GM18909 (cell line): ENCODE measurements at regions not wholly inside any gene's neighbourhood (a gene's known extent, or its start where the extent isn't known, plus 50 kb on each side); places are given as distances from the start of the nearest gene placed in this dataset.

ENCODE experiments used
- ATAC-seq: cut with Tn5 transposase; IDR thresholded peaks from one replicate; pipeline ENCODE4 v1.9.1; 2021; ENCODE audit warnings: mild to moderate bottlenecking; ENCODE audit not compliant: unreplicated experiment, poor library complexity

DNA sequence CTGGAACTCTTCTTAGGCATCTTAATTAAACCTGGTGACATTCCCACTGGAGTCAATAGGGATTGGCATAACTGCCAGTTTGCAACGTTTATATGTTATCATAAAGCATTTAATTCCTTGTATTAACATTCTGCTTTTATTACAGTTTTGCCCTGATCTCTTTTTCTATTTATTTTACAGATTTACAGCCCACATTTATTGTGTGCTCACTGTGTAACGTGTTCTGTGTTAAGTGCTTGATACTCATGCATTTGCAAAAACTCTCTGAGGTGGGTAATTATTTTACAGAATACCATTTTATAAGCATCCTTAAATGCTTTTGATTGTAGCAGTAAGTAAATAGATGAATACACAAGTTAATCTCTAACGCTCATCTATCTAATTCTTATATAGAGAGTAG, 341.5 kb upstream of the FAR2 start:
- ATAC-seq = no peak

GRCh38 chr12:28811457-28811856, 337.6 kb upstream of the FAR2 start:
- no peak for ATAC-seq

GRCh38 chr12:28814246-28814645, 334.8 kb upstream of the FAR2 start:
- ATAC-seq = no peak

DNA sequence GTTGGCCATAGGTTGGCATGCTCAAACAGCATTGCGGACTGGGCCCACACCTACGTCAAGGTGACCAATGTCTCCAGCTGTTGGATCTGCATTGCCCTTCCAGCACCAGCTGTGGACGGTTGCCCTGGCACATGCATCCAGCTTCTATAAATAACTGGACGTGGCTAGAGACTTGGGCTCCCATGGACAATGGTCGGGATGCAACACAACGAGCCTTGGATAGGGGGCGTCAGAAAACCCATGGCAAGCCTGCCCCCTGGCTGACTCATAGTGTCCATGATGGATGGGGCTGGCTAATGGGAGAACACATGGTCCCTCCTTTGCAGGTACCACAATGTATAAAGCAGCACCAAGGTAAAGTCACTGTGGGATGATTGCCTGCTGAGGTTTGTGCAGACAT, 331.6 kb upstream of the FAR2 start:
- no peak for ATAC-seq

DNA sequence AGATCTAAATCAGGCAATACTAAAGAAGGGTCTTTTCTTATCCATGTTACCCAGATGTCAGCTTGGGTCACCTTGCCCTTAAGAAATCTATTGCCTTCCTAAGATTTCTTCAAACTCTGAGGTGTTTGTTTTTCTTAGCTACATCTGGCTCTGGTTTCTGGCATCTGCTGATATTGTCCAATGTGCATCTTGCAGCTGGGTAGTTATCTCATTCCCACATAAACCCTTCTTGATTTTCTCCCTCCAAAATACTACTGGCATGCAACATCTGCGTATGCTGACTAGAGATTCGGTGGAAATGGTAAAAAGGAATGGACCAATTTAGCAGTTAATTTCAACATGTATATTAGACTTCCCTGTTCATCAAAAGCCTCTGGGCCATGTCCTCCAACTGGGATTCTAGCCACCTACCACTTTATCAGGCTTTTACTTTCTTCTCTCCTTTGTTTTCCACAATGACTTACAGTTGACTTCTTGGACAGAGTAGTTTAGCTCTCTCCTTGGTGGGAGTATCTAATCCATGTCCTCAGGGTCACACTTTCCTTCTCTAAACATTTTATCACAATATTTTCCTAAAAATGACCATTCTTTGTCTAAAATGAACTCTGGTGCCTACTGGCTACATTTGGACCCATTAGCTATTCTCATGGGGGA, 324.8 kb upstream of the FAR2 start:
- ATAC-seq = no peak

- ATAC-seq = no peak
These were observed 324.2 kb upstream of the FAR2 start for GRCh38 chr12:28824849-28825248.

GRCh38 chr12:28826766-28827165, 322.3 kb upstream of the FAR2 start:
- no peak for ATAC-seq

DNA sequence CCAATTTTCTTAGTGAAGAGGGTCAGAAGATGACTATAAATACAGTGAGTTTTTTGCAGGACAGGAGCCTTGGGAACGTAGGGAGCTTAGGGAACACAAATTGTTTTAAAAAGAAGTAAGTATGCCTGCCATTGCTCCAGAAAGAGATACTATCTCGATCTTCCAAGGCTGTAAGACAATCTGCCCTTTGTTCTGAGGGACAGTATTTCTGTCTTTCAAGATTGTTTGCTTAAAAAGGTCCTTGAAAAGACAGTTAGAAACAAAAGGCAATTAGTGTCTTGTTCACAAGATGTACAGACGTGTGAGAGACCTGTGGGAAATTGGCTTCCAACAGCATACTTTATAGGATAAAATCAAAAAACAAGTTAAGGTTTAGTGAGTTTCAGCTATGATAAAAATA, 321.2 kb upstream of the FAR2 start:
- no peak for ATAC-seq

GRCh38 chr12:28828318-28828717, 320.8 kb upstream of the FAR2 start:
- ATAC-seq = no peak

DNA sequence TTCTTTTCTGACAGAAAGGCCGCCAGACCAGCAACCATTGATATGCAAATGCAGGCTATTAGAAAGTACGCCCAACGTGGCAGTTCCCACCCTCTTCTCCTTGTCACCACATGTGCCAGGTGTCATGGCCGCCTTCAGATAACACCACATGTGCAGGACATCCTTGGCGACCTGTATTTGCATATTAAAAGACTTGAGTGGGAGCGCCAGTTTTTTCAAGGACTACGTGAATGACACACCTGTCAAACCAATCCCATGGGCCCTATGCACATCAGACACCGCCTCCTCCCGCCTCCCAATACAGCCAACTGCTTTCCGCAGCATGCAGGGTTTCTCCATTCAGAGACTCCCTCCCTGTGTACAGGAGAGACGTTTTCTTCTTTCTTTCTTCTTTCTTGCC, 318.6 kb upstream of the FAR2 start:
- no peak for ATAC-seq

GRCh38 chr12:28844718-28845117, 304.4 kb upstream of the FAR2 start:
- no peak for ATAC-seq

GRCh38 chr12:28851781-28852180, 297.3 kb upstream of the FAR2 start:
- ATAC-seq = no peak

DNA sequence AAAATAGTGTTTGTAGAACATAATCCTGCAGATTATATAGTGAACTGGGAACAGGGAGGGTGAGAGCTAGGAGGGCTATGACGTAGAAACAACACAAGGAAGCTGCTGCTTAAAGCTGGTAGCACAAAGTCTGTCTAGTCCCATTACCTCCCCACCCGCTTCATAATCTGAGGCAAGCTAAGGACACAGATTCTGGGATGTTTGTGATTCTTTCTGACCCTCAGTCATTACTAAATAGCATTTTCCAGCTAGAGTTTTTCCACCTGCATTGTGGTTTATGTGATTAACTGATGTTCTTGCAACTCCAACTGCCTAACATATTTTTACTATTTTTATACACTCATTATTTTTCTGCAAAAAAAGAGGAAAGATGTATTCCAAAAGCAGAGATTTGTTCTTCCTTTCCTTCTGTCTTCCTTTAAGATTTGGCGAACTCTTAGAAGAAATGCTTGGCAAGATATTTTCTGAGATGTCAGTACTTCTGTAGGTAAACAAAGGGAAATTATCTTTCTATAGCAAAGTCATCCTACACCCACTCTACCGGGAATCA, 293.2 kb upstream of the FAR2 start:
- no peak for ATAC-seq

GRCh38 chr12:28857369-28857768, 291.7 kb upstream of the FAR2 start:
- ATAC-seq = no peak

DNA sequence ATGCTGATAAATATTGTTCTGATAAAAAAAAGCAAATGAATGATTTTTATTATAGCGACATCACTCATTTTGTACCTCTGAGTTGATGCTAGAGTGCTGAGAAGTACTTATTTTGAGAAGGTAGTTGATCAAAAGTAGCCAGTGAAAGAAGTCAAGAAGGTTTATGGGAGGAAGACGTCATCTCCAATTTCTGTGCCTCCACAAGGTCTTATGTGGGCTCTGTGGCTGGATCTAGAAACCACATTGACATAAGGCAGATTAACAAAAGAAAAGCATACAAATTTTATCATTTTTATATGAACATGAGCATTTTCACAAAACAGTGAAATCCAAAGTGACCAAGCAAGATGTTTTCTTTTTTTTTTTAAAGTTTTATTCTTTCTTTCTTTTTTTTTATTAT, 289.5 kb upstream of the FAR2 start:
- no peak for ATAC-seq

DNA sequence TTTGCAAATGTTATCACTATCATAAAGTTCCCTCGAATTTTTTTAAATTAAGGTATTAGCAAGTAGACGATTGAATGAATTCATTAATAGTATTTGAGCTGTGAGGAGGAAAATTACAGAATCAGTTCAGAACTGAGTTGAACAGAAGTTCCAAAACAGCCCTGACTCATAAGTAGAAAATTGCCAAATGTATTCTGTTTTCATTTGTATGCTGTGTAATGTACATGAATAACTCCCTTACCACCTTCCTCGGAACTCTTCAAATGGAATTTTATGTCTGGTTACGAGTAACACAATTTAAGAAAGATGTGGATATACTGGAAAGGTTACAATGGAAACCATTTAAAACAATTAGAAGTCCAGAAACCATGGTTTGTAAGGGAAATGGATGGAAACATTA, 283.3 kb upstream of the FAR2 start:
- no peak for ATAC-seq

DNA sequence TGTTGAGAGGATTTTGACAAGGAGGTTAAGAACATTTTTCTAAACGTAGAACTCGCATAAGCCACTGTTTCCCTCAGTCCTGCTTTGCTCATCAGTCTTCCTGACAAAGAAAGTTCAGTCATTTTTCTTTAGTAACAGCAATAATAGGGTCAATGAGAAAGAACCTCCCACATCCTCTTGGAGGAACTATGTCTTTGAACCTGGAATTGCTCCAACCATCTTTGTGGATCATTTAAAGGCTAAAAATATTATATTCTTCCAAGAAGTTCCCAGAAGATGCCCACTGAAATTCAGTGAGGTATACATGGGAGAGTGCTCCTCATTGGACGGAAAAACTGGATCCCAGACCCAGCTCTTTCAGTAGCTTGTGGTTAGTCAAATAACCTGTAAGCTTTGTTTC, 282.8 kb upstream of the FAR2 start:
- ATAC-seq = no peak

DNA sequence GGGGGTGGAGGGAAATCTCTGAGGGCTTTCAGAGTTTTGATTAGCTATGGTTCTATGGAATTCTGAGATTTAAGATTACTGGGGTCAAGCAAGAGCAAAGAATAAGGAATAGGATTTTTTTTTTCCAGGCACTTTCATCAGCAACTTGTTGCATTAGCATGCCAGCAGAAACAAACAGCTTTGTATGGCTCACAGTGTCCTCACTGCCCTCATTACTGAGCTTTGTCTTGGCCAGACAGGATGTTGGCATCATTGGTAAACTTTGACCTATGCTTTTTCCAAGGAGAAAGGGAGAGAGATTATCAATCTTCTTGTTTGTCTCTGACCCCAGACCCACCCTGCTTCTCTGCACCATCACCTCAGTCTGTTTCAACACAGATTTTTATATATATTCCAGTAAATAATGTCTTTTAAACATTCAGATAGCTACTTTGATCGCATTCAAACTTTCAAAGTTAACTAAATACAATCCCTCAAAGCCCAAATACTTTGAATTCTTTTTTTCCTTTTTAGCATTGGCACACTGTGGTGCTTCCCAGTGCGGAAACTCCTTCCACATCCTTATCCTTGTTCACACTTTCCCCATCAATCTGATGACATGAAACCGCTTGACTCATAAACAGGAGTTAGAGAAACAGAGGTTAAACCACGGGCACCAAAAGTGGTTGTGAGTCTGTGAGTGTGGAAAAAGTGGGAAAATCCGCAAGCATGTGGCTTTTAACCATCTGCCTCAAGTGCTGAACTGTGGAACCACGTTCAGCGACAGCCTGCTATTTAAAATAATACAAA, 282.2 kb upstream of the FAR2 start:
- ATAC-seq = no peak

DNA sequence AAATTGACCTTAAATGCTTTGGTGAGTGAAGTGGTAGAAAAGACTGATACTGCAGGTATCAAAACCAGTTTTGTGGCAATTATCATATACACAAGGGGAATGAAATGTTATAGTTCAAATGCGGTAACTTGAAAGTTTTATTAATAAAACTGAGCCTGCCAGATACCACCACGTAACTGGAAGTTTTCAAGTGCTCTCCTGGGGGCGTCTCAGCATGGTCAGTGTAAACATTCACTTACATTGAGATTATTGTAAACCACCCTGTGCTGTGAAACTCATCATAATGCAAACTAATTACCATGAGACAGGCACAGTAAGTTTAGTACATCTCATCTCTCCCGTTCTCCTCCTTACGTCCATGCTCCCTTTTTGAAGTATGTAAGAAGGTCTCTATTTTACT, 280.7 kb upstream of the FAR2 start:
- ATAC-seq = no peak

GRCh38 chr12:28869197-28869596, 279.9 kb upstream of the FAR2 start:
- ATAC-seq = no peak

DNA sequence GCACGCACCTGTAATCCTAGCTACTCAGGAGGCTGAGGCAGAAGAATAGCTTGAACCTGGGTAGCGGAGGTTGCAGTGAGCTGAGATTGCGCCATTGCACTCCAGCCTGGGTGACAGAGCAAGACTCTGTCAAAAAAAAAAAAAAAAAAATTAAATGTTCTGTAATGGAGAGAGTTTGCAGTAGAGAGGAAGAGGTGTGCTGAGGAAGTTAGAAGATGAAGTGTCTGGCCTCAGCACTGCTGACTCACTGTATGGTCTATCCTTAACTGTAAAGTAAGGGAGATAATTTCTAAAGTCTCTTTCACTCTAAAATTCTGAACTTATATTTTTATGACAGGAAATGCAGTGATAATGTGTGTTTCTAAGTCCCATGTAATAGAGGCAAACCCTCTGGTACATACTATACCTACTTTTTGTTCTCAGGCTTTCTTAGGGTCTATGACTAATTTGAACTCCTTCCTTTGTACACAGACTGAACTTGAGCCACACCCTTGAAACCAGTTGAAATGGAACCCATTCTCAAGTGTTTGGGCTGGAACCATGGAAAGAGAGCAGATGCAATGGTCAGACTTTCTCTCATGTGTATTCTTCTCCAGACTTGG, 278.1 kb upstream of the FAR2 start:
- ATAC-seq = no peak
